ENCODE measurements at regions not wholly inside any gene's neighbourhood (a gene's known extent, or its start where the extent isn't known, plus 50 kb on each side); places are given as distances from the start of the nearest gene placed in this dataset.
A peak's percentile ranks its signal among the peaks of the same experiment; 100 is the strongest.

DNA sequence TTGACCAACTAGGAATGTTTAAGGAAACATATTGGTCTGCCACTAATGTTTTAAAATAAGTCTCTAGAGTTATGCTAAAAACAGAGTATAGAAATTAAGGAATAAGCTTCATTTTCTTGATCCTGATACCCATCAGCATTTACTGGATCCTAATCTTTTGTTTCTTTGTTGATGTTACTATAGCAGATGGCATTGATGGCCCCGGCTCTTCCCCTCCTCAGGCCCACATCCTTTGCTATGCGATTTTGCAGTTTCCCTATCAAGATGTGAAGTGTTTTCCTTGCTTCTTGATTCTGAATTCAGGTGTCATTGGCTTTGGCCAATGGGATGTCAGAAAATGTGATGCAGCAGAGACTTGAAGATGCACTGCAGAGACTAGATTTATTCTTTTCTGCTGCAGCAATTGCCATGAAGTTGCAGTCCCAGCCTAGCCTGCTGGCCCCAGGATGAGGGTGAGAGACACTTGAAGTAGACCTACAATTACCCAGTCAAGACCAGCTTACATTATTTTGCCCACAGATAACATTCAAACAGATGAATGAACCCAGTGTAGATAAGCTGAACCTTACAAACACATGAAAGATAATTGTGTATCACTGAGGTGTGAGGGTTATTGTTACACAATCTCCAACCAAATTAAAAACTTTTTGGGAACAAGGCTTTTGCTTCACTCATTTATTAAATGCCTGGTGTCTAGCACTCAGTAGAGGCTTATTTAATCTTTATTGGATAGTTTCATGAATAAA lies 115.2 kb upstream of the ITGA4 start:
- ChIA-PET POLR2A (interaction anchor here (0.8 kb wide), 1 partner anchor 116 kb away, joined by 3 read pairs; no protein-coding TSS in a partner anchor), CTCF (interaction anchor here (1.3 kb wide), 1 partner anchor 13 kb away, joined by 3 read pairs; no protein-coding TSS in a partner anchor)
- Mint-ChIP-seq H3K4me3 (no peak overlapping the region), H3K36me3 (ENCODE audit: low read depth) (no peaks in the 10 kb centered on the region), H3K27ac (no peak overlapping the region), H3K4me1 (peaks cover 14% of the 10 kb centered on the region), H3K27me3 (no peaks in the 10 kb centered on the region), H3K9me3 (peaks cover 3% of the 10 kb centered on the region)
- ATAC-seq (ENCODE audit: low read depth), result no peak
- no peak for DNase-seq
- intact Hi-C loops (cut with micrococcal nuclease), result loop anchor here (2.0 kb wide), 1 partner anchor 15 kb away; no protein-coding TSS in a partner anchor
- TF ChIP-seq, protein P1, sequence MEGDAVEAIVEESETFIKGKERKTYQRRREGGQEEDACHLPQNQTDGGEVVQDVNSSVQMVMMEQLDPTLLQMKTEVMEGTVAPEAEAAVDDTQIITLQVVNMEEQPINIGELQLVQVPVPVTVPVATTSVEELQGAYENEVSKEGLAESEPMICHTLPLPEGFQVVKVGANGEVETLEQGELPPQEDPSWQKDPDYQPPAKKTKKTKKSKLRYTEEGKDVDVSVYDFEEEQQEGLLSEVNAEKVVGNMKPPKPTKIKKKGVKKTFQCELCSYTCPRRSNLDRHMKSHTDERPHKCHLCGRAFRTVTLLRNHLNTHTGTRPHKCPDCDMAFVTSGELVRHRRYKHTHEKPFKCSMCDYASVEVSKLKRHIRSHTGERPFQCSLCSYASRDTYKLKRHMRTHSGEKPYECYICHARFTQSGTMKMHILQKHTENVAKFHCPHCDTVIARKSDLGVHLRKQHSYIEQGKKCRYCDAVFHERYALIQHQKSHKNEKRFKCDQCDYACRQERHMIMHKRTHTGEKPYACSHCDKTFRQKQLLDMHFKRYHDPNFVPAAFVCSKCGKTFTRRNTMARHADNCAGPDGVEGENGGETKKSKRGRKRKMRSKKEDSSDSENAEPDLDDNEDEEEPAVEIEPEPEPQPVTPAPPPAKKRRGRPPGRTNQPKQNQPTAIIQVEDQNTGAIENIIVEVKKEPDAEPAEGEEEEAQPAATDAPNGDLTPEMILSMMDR (IDR thresholded peaks at IDR 0.05), result no peak

DNA sequence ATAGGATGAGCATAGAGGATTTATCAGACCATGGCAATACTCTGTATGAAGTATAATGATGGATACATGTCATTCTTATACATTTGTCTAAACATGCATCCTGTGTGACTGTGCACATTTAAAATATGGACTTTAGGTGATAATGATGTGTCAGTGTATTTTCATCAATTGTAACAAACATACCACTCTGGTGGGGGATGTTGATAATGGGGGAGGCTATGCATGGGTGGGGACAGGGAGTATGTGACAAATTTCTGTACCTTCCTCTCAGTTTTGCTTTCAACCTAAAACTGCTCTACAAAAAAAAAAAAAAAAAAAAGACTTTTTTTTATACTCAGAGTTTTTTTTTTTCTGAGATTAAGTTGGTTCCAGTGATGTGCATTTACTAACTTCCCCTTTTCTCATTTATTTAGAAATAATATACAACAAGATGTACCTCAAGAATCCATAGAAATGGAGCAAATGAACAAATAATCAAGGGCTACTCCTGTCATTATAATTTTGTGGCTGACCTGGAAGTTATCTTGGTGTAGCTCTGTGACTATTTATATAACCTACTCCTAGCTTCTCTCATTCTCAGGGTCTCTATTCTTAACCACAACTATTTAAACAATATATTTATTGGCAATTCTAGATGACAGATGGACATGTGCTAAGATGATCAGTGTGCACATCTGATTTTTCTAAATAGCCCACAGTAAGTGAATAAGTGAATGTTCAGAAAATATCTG lies 108.9 kb upstream of the ITGA4 start:
- no peak for DNase-seq
- CTCF ChIA-PET, result interaction anchor here (0.9 kb wide), 1 partner anchor 41 kb away, joined by 3 read pairs; no protein-coding TSS in a partner anchor

DNA sequence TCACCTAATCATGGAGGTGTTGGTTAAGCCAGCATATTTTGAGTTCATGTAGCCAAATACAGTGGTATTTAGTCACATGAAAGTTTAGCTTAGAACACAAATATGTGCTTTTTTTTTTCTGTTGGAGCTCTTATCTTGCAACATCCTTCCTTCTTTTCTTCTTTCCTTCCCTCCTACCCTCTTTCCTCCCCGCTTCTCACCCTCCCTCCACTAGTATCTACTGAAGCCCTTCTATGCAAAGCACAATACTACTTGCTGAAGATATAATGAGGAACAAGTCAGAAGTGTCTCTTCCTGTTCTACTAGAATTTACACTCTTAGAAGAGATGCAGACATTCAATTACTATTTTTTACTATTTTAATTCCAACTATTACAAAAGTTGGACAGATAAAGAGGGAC lies 105.0 kb upstream of the ITGA4 start:
- intact Hi-C loops (cut with micrococcal nuclease), result loop anchor here (5.0 kb wide), 1 partner anchor 35 kb away; no protein-coding TSS in a partner anchor
- TF ChIP-seq, protein P1 (IDR thresholded peaks at IDR 0.05), result no peak
- H3K36me3 Mint-ChIP-seq (ENCODE audit: low read depth), result no peaks in the 10 kb centered on the region
- no peak for DNase-seq
- POLR2A ChIA-PET, result interaction anchor here (0.6 to 1.6 kb wide), 6 partner anchors 11 to 105 kb away, joined by 3 to 6 read pairs (median 4); partner anchors contain the start of gene ITGA4
- no peaks in the 10 kb centered on the region for H3K27me3 Mint-ChIP-seq
- H3K9me3 Mint-ChIP-seq, result peaks cover 3% of the 10 kb centered on the region
- peak; percentile 72 for ATAC-seq (ENCODE audit: low read depth)
- CTCF ChIA-PET, result interaction anchor here (1.4 kb wide), 2 partner anchors 23 to 40 kb away, joined by 5 to 6 read pairs; no protein-coding TSS in a partner anchor
- H3K4me3 Mint-ChIP-seq, result peak overlapping the region; percentile 17
- peak overlapping the region; percentile 77 for H3K27ac Mint-ChIP-seq
- peaks cover 39% of the 10 kb centered on the region for H3K4me1 Mint-ChIP-seq

More for the DNA sequence above, 108.9 kb upstream of the ITGA4 start:
- Mint-ChIP-seq H3K9me3 (peaks cover 3% of the 10 kb centered on the region), H3K27ac (peak overlapping the region; percentile 67), H3K27me3 (no peaks in the 10 kb centered on the region), H3K36me3 (ENCODE audit: low read depth) (no peaks in the 10 kb centered on the region), H3K4me1 (peaks cover 38% of the 10 kb centered on the region), H3K4me3 (no peak overlapping the region)
- TF ChIP-seq, protein P1 (IDR thresholded peaks at IDR 0.05), result no peak
- ATAC-seq (ENCODE audit: low read depth), result peak; percentile 75
- POLR2A ChIA-PET, result interaction anchor here (0.6 to 1.3 kb wide), 4 partner anchors 42 to 1367 kb away, joined by 3 to 8 read pairs (median 4); partner anchors contain the start of gene ITGA4
- intact Hi-C loops (cut with micrococcal nuclease), result loop anchor here (2.0 kb wide), 2 partner anchors 13 to 35 kb away; no protein-coding TSS in a partner anchor

DNA sequence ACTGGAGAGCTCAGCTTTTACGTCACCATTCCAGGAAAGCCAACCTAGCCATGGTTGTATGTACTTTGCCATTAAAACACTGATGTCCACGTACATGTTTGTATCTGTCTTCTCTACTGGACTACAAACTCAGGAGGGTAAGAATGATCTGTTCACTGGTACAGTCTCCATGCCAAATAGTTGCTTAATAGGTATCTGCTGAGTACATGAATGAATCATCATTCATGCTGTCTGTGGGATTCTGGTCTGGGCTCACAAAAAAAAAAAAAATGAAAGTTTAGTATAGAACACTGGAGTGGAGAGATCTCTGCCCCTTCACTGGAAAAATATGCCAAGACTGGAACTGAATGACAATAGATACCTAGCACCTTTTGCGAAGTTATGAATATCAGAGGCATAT lies 102.6 kb upstream of the ITGA4 start:
- ChIA-PET POLR2A (interaction anchor here (0.6 kb wide), 1 partner anchor 18 kb away, joined by 6 read pairs; no protein-coding TSS in a partner anchor), CTCF (interaction anchor here (1.1 to 1.7 kb wide), 2 partner anchors 13 to 250 kb away, joined by 3 to 5 read pairs; no protein-coding TSS in a partner anchor)
- no peaks in the 10 kb centered on the region for H3K27me3 Mint-ChIP-seq
- H3K4me3 Mint-ChIP-seq, result no peak overlapping the region
- no peak overlapping the region for H3K27ac Mint-ChIP-seq
- intact Hi-C loops (cut with micrococcal nuclease), result loop anchor here (5.0 kb wide), 1 partner anchor 33 kb away; no protein-coding TSS in a partner anchor
- TF ChIP-seq, protein P1 (IDR thresholded peaks at IDR 0.05), result no peak
- peaks cover 29% of the 10 kb centered on the region for H3K4me1 Mint-ChIP-seq
- DNase-seq (no peak), ATAC-seq (ENCODE audit: low read depth) (no peak)
- H3K9me3 Mint-ChIP-seq, result no peaks in the 10 kb centered on the region
- H3K36me3 Mint-ChIP-seq (ENCODE audit: low read depth), result no peaks in the 10 kb centered on the region
